GM18867 (cell line): ENCODE measurements at regions not wholly inside any gene's neighbourhood (a gene's known extent, or its start where the extent isn't known, plus 50 kb on each side); places are given as distances from the start of the nearest gene placed in this dataset.
"Not testable (repeated sequence)": the region's sequence is repeated elsewhere in the genome, so short reads cannot be mapped to it uniquely, and the experiment has no call there.

Experiments
- ATAC-seq: cut with Tn5 transposase; IDR thresholded peaks from one replicate; pipeline ENCODE4 v1.9.1; 2021; ENCODE audit warnings: mild to moderate bottlenecking, moderate library complexity; ENCODE audit not compliant: unreplicated experiment

DNA sequence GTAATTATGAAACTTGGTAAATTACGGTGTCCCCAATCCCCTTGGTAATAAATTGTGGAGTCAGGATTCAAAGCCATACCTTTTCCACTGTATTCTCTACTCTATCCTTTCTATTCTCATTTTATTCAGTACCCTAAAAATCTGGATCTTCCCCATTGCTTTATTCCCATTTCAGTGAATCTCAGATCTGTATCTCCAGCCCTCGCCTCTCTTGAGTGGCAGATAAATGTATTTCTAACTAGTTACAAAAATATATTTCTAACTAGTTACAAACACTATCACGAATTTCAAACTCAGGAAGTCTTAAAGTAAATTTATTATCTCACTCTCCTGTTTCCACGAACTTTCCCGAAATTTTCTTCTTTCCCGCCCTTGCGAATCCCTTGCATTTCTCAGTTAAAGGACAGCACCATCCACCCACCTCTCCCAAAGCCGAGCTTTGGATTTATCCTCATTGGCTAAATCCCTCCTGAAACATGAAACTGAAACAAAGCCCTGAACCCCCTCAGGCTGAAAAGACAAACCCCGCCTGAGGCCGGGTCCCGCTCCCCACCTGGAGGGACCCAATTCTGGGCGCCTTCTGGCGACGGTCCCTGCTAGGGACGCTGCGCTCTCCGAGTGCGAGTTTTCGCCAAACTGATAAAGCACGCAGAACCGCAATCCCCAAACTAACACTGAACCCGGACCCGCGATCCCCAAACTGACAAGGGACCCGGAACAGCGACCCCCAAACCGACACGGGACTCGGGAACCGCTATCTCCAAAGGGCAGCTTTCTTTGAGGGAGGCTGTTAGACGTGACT, 164.3 kb upstream of the PABPC3 start:
- no peak for ATAC-seq

DNA sequence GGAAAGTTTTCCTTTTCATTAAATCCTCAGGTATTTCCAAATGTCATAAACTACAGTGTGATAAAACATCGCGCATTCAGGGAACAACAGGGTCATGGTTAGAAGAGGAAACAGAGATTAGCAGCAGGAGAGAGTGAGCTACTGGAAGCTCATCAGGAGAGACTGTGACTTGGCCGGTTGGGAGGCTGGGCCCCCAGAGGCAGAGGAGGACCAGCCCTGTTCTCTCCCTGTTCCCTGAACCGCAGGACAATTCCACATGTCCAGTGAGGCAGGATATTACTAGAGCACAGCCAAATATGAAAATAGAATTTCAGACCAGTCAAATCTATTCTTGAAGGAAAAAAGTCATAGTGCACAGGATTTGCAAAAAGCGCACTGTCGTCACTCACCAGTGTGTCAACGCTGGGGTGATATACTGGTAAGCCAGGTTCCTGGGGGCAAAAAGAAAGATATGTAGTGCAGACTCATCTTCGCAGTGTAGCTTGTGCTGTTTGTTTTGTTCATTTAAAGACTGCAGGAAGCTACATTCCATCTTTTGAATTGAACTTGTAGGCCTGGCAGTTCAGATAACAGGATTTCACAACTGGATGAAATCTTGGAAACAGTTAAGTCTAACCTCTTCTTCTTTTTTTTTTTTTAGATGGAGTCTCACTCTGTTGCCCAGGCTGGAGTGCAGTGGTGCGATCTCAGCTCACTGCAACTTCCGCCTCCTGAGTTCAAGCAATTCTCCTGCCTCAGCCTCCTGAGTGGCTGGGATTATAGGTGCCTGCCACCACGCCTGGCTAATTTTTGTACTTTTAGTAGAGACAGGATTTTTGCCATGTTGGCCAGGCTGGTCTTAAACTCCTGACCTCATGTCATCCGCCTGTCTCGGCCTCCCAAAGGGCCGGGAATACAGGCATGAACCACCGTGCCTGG, 162.6 kb upstream of the PABPC3 start:
- ATAC-seq = not testable (repeated sequence)

- not testable (repeated sequence) for ATAC-seq
Observed at GRCh38 chr13:24934024-24934385, 161.9 kb upstream of the PABPC3 start.

DNA sequence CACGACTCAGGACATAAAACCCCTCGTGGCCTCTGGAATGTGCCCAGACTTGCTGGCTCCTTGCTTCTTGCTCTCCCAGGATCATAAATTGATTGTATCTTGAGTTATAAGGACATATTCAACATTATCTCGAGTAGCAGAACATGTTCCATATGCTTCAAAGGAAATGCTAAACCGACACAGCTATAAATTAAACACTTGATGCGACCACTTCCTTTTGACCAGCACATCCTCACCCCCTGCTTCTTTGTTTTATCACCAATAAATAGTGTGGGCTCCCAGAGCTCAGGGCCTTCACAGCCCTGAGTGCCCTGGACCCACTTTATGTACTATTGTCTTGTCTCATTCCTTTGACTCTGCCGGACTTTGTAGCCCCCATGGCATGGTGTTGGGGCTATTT, 157.0 kb upstream of the PABPC3 start:
- ATAC-seq = no peak

DNA sequence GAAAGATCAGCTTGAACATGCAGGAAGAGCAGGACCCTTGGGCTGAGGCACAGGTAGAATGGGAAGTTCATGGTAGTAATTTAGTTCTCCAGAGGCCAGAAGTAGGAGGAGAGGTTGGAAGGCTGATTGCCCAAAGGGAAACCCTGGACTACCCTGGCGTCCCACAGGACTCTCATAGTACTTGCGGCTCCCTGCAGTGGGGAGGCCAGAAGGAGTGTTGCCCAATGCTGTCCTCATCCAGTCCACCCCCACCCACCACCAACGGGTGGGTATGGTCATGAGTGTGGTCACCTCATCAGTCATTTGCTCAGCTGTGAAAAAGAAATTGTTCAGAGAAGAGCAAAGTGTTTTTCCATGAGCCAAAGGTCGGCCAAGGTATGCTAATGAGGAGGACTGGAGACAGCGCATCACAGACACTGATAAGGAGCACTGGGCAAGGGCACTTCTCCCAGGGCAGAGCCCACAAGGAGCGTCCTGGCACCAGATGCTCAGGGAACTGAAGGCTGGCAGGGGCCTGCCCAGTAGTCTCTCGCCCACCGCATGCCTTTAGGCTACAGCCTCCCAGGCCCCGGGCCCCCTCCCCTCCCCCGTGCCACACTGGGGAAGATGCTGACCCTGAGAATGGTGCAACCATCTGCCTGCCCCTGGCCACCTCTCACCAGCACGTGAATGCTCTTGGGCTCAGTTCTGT, 154.8 kb upstream of the PABPC3 start:
- not testable (repeated sequence) for ATAC-seq

GRCh38 chr13:24943136-24943535, 152.8 kb upstream of the PABPC3 start:
- ATAC-seq = no peak

DNA sequence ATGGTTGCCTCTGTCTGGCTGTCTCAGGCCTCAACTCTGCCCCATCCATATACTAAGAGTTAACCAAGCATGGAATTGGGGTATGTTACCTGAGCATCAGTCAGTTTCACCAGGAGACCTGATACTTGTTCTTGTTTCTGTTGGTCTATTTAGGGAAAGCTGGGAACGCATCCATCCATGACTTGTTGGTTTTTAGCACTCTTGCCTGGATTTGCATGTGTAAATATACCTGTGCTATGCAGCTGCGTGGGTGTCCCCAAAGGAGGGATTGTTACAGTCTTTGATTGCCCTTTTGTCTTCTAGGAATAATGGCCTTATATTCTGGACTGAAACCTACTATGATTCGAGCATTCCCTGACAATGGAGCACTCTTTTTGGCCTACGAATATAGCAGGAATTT, 151.9 kb upstream of the PABPC3 start:
- not testable (repeated sequence) for ATAC-seq

- ATAC-seq = not testable (repeated sequence)
Observed at GRCh38 chr13:24948977-24949376, 147.0 kb upstream of the PABPC3 start.

DNA sequence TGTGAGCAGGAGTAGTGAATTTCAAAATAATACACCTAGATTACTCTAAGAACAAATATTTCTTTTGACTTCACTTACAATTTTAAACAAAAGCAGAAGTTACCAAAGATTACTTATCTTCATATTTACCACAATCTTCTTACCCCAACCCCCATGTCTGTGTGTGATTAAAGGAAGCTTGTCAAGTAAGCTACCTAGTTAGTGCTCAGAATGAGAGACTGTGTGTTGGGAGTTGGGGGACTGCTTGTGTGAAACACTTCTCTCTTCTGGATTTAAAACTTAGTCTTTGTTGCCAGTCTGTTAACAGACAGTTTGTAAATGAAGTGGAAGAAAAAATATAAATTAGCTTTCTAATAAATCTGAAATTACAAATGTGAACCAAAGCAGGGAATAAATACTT, 145.3 kb upstream of the PABPC3 start:
- ATAC-seq = not testable (repeated sequence)

DNA sequence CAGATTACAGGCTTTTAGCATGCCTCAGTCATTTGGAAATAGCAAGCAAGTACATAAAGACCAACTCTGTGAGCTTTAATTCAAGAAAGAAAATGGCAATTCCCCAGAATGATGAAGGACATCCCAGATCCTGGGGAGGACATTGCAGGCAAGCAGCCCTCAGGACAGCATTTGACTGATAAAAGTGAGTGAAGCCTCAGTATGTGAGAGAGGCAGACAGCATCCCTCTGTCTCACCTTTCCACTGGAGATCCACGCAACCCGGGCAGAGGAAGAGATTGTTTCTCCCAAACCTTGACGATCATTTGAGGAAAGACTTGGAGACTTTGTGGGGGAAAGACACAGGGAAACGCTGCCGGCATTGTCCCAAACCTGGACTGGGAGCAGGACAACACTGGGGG, 128.0 kb upstream of the PABPC3 start:
- not testable (repeated sequence) for ATAC-seq

- not testable (repeated sequence) for ATAC-seq
Observed at GRCh38 chr13:24968416-24968815, 127.5 kb upstream of the PABPC3 start.

GRCh38 chr13:24973102-24973501, 122.8 kb upstream of the PABPC3 start:
- not testable (repeated sequence) for ATAC-seq

DNA sequence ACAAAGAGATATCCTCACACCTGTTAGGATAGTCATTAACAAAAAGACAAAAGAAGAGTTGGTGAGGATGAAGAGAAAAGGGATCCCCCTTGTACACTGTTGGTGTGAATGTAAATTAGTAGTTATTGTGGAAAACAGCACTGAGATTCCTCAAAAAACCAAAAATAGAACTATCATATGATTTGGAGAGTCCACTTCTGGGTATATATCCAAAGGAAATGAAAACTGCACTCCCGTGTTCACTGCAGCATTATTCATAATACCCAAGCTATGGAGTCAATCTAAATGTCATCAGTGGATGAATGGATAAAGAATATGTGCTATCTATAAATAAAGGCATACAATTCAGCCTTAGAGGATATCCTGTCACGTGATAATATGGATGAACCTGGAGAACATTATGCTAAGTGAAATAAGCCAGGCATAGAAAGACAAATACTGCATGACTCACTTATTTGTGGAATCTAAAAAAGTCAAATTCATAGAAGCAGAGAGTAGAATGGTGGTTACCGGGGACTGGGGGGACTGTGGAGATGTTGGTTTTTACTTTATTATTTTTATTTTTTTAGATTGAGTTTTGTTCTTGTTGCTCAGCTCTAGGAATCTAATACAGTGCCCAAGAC, 114.6 kb upstream of the PABPC3 start:
- ATAC-seq = not testable (repeated sequence)

GRCh38 chr13:24982333-24982999, 113.5 kb upstream of the PABPC3 start:
- ATAC-seq = no peak

- ATAC-seq = no peak
Observed at GRCh38 chr13:24983094-24983493, 112.8 kb upstream of the PABPC3 start.

GRCh38 chr13:24984134-24984533, 111.8 kb upstream of the PABPC3 start:
- no peak for ATAC-seq

- no peak for ATAC-seq
Observed at GRCh38 chr13:24985107-24985506, 110.8 kb upstream of the PABPC3 start.

DNA sequence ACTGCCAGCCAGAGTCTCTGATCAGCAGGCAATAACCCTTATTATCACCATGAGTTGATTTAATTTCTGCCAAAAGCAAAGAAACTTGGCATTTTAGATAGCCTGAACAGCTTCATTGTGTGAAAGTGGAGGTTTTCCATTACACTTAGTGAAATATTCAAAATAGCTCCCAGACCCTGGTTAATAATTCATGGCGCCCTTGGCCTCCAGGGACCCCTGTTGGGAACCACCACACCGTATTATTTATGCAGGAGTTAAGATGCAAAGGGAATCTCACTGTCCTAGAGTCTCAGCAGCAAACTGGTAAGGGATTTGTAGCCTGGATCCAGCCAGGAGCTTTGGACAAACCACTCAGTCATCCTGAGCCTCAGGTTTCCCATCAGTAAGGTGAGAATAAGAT, 110.0 kb upstream of the PABPC3 start:
- no peak for ATAC-seq

DNA sequence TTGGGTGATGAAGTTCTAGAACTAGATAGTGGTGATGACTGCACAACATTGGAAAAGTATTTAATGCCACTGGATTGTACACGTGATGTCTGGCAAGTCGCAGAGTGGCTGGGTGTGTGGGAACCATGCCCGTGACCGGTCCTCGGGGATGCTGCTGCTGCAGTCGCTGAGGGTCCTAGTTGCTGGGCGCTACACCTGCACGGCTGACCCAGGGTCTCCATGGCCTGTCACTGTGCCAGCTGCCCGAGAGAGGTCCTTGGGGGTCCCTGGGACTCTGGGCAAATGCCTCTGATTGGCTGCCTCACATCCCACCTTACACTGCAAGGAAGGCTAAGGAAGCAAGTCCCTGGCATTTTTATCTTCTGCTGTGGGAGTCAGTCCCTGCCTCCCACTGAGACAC, 109.1 kb upstream of the PABPC3 start:
- ATAC-seq = no peak

GRCh38 chr13:24989959-24990358, 106.0 kb upstream of the PABPC3 start:
- not testable (repeated sequence) for ATAC-seq
